Kidney (tissue), 13 donors: ENCODE measurements at regions not wholly inside any gene's neighbourhood (a gene's known extent, or its start where the extent isn't known, plus 50 kb on each side); places are given as distances from the start of the nearest gene placed in this dataset.

Experiments used
- DNase-seq, 5 donors: peaks; one replicate each; pipeline ENCODE4 v3.0.0-alpha.2; 2013 to 2020
- FAIRE-seq: peaks from 2 replicates; lab custom pipeline; 2012; peaks lifted over from hg19 to GRCh38; lab: Jason Lieb, UNC
- H3K27ac ChIP-seq, 2 donors: one replicate each; pipeline ENCODE4 v1.7.0; 2013; ENCODE audit warnings: low read depth in 2 of 2, low read length in 2 of 2, inconsistent platforms in 1 of 2
- H3K27me3 ChIP-seq: one replicate; pipeline ENCODE4 v1.7.1; 2013; ENCODE audit warnings: low read length, inconsistent platforms; ENCODE audit not compliant: control insufficient read depth, insufficient read depth
- H3K36me3 ChIP-seq, 3 donors: one replicate each; pipeline versions ENCODE4 v1.7.0 to v1.7.1; 2013; ENCODE audit warnings: low read length in 3 of 3, control low read depth in 1 of 3, inconsistent platforms in 1 of 3; ENCODE audit not compliant: insufficient read depth in 3 of 3, control insufficient read depth in 2 of 3
- H3K4me1 ChIP-seq, 3 donors: one replicate each; pipeline versions ENCODE4 v1.7.0 to v1.7.1; 2013; ENCODE audit warnings: low read length in 3 of 3, inconsistent platforms in 1 of 3, low read depth in 1 of 3; ENCODE audit not compliant: control insufficient read depth in 2 of 3, insufficient read depth in 2 of 3
- H3K4me3 ChIP-seq, 3 donors: one replicate each; pipeline versions ENCODE4 v1.7.0 to v1.8.1; 2013; ENCODE audit warnings: low read length in 3 of 3, control low read depth in 1 of 3, inconsistent platforms in 1 of 3
- H3K9ac ChIP-seq, 3 donors: one replicate each; pipeline versions ENCODE4 v1.7.0 to v1.7.1; 2013; ENCODE audit warnings: low read length in 3 of 3, control low read depth in 1 of 3, inconsistent platforms in 1 of 3
- H3K9me3 ChIP-seq, 3 donors: one replicate each; pipeline versions ENCODE4 v1.7.0 to v1.7.1; 2013; ENCODE audit warnings: low read length in 3 of 3, control low read depth in 1 of 3, inconsistent platforms in 1 of 3; ENCODE audit not compliant: control insufficient read depth in 2 of 3, insufficient read depth in 1 of 3
- CTCF ChIP-seq: IDR thresholded peaks from 3 replicates; pipeline ENCODE4 v1.5.1; 2012; ENCODE audit warnings: mild to moderate bottlenecking, moderate library complexity, borderline replicate concordance; ENCODE audit not compliant: insufficient read depth; ENCODE audit errors: extremely low read depth
- intact Hi-C: fragments of 100-400 bp; cut with DNase I; formaldehyde crosslinking; loops from one replicate; pipeline ENCODE4 v1.11.1; 2022
- donor health status: control.
- donor health status: control.
- donor health status: control.
- donor health status: control.
- donor health status: control.
- donor health status: DM: yes; HTN: yes; CAD: no.
- donor health status: Normal renal cell carcinoma (clear cell type).

GRCh38 chr12:124389138-124389724 lies 94.3 kb downstream of the RFLNA start:
- Histone ChIP-seq H3K27me3 (no peaks in the 10 kb centered on the region), H3K4me3 (peak overlapping the region in 2 of 3 donors; percentile 40 to 58), H3K4me1 (peaks cover 4 to 58% (median 42%) of the 10 kb centered on the region in 3 donors), H3K9me3 (no peaks in the 10 kb centered on the region), H3K27ac (peak overlapping the region; percentile 97 to 99), H3K9ac (peak overlapping the region in 1 of 3 donors; percentile 87), H3K36me3 (peaks cover 2 to 9% (median 5%) of the 10 kb centered on the region in 3 donors)
- FAIRE-seq (no peak), DNase-seq (peak; percentile 80 to 96 (median 88))
- intact Hi-C loops: no loop called here
- no peak for TF ChIP-seq CTCF

DNA sequence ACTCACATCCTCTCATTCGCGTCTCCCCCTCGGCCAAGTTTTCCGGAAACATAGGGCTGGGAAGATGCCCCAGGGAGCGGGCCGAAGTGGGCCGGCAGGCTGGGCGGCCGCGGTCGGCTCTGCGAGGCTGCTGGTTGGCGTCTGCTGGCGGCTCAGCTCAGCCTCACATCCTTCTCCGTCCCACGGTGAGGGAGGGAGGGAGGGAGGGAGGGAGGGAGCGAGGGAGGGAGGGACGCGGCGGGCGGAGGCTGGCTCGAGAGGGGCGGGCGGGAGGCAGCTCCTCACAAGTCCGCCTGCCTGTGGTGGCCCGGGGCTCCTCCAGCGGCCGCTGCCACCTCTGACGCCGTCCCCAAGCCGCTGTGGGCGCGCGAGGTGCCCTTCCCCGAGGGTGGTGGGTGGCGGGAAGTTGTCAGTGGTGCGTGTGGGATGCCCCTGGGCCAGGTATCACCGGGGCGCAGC lies 93.8 kb downstream of the RFLNA start:
- FAIRE-seq (no peak), DNase-seq (peak; percentile 90 to 96 (median 93))
- no peaks in the 10 kb centered on the region for H3K27me3 ChIP-seq
- no peaks in the 10 kb centered on the region for H3K9me3 ChIP-seq
- H3K36me3 ChIP-seq: peaks cover 0 to 8% (median 5%) of the 10 kb centered on the region in 3 donors
- intact Hi-C loops: no loop called here
- H3K9ac ChIP-seq: peak overlapping the region in 2 of 3 donors; percentile 63 to 91
- TF ChIP-seq CTCF: no peak
- peak overlapping the region in 2 of 3 donors; percentile 59 to 70 for H3K4me3 ChIP-seq
- H3K4me1 ChIP-seq: peaks cover 4 to 57% (median 38%) of the 10 kb centered on the region in 3 donors
- peak overlapping the region; percentile 97 to 99 for H3K27ac ChIP-seq

DNA sequence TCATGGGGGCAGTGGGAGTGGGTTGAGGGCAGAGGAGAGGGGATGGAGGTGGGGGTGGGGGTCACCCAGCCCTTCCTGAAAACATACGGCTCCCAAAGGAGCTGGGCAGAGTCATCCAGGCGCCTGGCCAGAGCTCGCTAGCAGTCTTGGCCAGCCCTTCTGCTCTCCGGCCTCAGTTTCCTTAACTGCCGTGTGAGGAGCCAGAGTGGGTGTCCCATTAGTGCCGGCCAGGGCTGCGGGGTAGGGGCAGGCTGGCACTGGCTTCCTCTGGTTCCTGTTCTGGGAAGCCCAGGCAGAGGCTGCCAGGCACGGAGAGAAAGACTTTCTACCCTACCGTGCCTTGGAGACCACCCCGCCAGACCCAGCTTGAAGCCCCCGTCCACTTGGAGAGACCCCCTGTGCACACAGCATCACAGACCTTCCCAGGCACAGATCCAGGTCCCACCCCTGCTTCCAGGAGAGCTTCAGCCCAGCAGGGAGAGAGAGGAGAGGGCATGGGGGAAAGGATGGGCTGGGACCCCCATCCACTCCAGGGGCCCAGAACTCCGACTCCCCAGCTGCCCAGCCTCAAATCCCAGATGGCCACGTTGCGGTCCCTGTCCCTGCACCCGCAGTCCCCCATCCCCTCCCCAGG lies 93.3 kb downstream of the RFLNA start:
- H3K27ac ChIP-seq: peak overlapping the region; percentile 87 to 89
- H3K9me3 ChIP-seq: no peaks in the 10 kb centered on the region
- peak overlapping the region in 2 of 3 donors; percentile 59 to 70 for H3K4me3 ChIP-seq
- peaks cover 0 to 52% (median 33%) of the 10 kb centered on the region in 3 donors for H3K4me1 ChIP-seq
- peak overlapping the region in 2 of 3 donors; percentile 63 to 91 for H3K9ac ChIP-seq
- peaks cover 0 to 7% (median 6%) of the 10 kb centered on the region in 3 donors for H3K36me3 ChIP-seq
- intact Hi-C loops: no loop called here
- TF ChIP-seq CTCF: no peak
- no peaks in the 10 kb centered on the region for H3K27me3 ChIP-seq
- DNase-seq: no peak
- no peak for FAIRE-seq
